OCI-LY1 (cell line): ENCODE measurements at regions not wholly inside any gene's neighbourhood (a gene's known extent, or its start where the extent isn't known, plus 50 kb on each side); places are given as distances from the start of the nearest gene placed in this dataset.

Experiments
- H2AFZ ChIP-seq: fragments of 200-600 bp; sonication (generic), shearing (Covaris generic); 2 replicates; pipeline ENCODE4 v1.6.0; 2014; ENCODE audit warnings: antibody characterized with exemption, mild to moderate bottlenecking, low read length
- H3F3A ChIP-seq: fragments of 200-600 bp; sonication (generic), shearing (Covaris generic); 2 replicates; pipeline ENCODE4 v1.6.0; 2014; ENCODE audit warnings: mild to moderate bottlenecking, antibody characterized with exemption, low read length, moderate library complexity; ENCODE audit not compliant: insufficient read depth
- H3K27ac ChIP-seq: fragments of 200-600 bp; sonication (generic); 2 replicates; pipeline ENCODE4 v1.5.1; 2014; ENCODE audit warnings: low read length, mixed run types, mild to moderate bottlenecking, low read depth; ENCODE audit not compliant: poor library complexity, severe bottlenecking
- H3K27me3 ChIP-seq: fragments of 200-600 bp; sonication (generic); 2 replicates; pipeline ENCODE4 v1.6.0; 2014; ENCODE audit warnings: antibody characterized with exemption, mild to moderate bottlenecking, low read length, moderate library complexity; ENCODE audit not compliant: insufficient read depth
- H3K36me3 ChIP-seq: fragments of 200-600 bp; sonication (generic); 2 replicates; pipeline ENCODE4 v1.6.1; 2014; ENCODE audit warnings: mild to moderate bottlenecking, antibody characterized with exemption, low read length, moderate library complexity, mixed read lengths; ENCODE audit not compliant: insufficient read depth
- H3K4me1 ChIP-seq: fragments of 200-600 bp; sonication (generic); 2 replicates; pipeline ENCODE4 v1.5.1; 2014; ENCODE audit warnings: mild to moderate bottlenecking, low read length, moderate library complexity; ENCODE audit not compliant: insufficient read depth, severe bottlenecking
- H3K4me2 ChIP-seq: fragments of 200-600 bp; sonication (generic), shearing (Covaris generic); 2 replicates; pipeline ENCODE4 v1.6.1; 2014; ENCODE audit warnings: low read length
- H3K4me3 ChIP-seq: fragments of 200-600 bp; sonication (generic); 2 replicates; pipeline ENCODE4 v1.5.1; 2014; ENCODE audit warnings: low read length, low read depth, mild to moderate bottlenecking, mixed read lengths; ENCODE audit not compliant: poor library complexity, severe bottlenecking
- H3K79me2 ChIP-seq: fragments of 200-600 bp; shearing (Covaris generic); 2 replicates; pipeline ENCODE4 v1.6.1; 2016; ENCODE audit warnings: mixed run types, low read length, mixed read lengths; ENCODE audit not compliant: insufficient read depth
- H3K9ac ChIP-seq: fragments of 200-600 bp; sonication (generic), shearing (Covaris generic); 2 replicates; pipeline ENCODE4 v1.6.1; 2014; ENCODE audit warnings: mild to moderate bottlenecking, low read length, mixed read lengths
- H3K9me2 ChIP-seq: fragments of 200-600 bp; sonication (generic), shearing (Covaris generic); 2 replicates; pipeline ENCODE4 v1.6.1; 2014; ENCODE audit warnings: low read depth, mild to moderate bottlenecking, low read length, mixed read lengths
- H3K9me3 ChIP-seq: fragments of 200-600 bp; shearing (Covaris generic); 2 replicates; pipeline ENCODE4 v1.6.1; 2014; ENCODE audit warnings: low read length, mixed read lengths
- H4K20me1 ChIP-seq: fragments of 200-600 bp; sonication (generic), shearing (Covaris generic); 2 replicates; pipeline ENCODE4 v1.6.0; 2016; ENCODE audit warnings: mild to moderate bottlenecking, low read length; ENCODE audit not compliant: insufficient read depth
- CTCF ChIP-seq: fragments of 200-600 bp; sonication (generic), shearing (Covaris generic); IDR thresholded peaks from 2 replicates; pipeline ENCODE4 v1.5.1; 2017; ENCODE audit warnings: mild to moderate bottlenecking, antibody characterized with exemption, low read length, moderate library complexity, mixed read lengths
- EZH2 ChIP-seq: fragments of 200-600 bp; sonication (generic), shearing (Covaris generic); IDR thresholded peaks from 2 replicates; pipeline ENCODE4 v1.8.0; 2017; ENCODE audit warnings: borderline replicate concordance, mixed run types, mild to moderate bottlenecking, antibody characterized with exemption, low read length, moderate library complexity, mixed read lengths

DNA sequence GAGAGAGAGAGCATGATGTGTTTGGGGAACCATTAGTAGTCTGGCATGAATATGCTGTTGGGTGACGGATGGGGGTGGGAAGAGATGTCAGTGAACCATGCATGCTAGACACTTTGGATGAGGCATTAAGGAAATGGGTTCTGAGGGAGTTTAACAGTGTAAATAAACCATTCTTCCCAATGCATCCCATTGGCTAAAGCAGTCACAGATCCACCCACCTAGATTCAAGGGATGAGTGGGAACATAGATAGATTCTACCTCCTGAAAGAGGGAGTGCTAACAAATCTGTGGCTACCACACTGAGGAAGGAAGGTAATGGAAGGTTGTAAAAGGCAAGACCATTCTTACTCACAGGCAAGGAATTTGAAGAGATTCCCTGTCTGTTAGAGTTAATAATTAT, 129.8 kb upstream of the CACNA1E start:
- no peak overlapping the region for H3K4me3 ChIP-seq
- no peak for TF ChIP-seq CTCF
- no peak for TF ChIP-seq EZH2
- no peaks in the 10 kb centered on the region for H4K20me1 ChIP-seq
- H3K9me3 ChIP-seq = no peaks in the 10 kb centered on the region
- no peaks in the 10 kb centered on the region for H3F3A ChIP-seq
- H3K4me2 ChIP-seq = no peak overlapping the region
- H3K79me2 ChIP-seq = no peaks in the 10 kb centered on the region
- H2AFZ ChIP-seq = no peak overlapping the region
- H3K36me3 ChIP-seq = no peaks in the 10 kb centered on the region
- H3K27ac ChIP-seq = no peak overlapping the region
- H3K9ac ChIP-seq = no peak overlapping the region
- no peaks in the 10 kb centered on the region for H3K4me1 ChIP-seq
- H3K9me2 ChIP-seq = no peaks in the 10 kb centered on the region
- no peaks in the 10 kb centered on the region for H3K27me3 ChIP-seq

- Histone ChIP-seq H3F3A (no peaks in the 10 kb centered on the region), H3K4me3 (no peak overlapping the region), H3K27ac (no peak overlapping the region), H3K9me2 (no peaks in the 10 kb centered on the region), H3K36me3 (no peaks in the 10 kb centered on the region), H3K9me3 (no peaks in the 10 kb centered on the region), H3K4me1 (no peaks in the 10 kb centered on the region), H3K27me3 (no peaks in the 10 kb centered on the region), H3K79me2 (no peaks in the 10 kb centered on the region), H3K4me2 (no peak overlapping the region), H3K9ac (no peak overlapping the region), H2AFZ (no peak overlapping the region), H4K20me1 (no peaks in the 10 kb centered on the region)
- no peak for TF ChIP-seq EZH2
- no peak for TF ChIP-seq CTCF
These were observed 128.5 kb upstream of the CACNA1E start for GRCh38 chr1:181354865-181355264.

GRCh38 chr1:181356505-181357340, 126.6 kb upstream of the CACNA1E start:
- H3K27ac ChIP-seq = no peak overlapping the region
- H3F3A ChIP-seq = no peaks in the 10 kb centered on the region
- H3K9ac ChIP-seq = no peak overlapping the region
- TF ChIP-seq CTCF (no peak), EZH2 (no peak)
- no peak overlapping the region for H3K4me2 ChIP-seq
- H3K4me3 ChIP-seq = no peak overlapping the region
- H2AFZ ChIP-seq = no peak overlapping the region
- H3K9me3 ChIP-seq = no peaks in the 10 kb centered on the region
- H3K36me3 ChIP-seq = no peaks in the 10 kb centered on the region
- no peaks in the 10 kb centered on the region for H3K79me2 ChIP-seq
- H3K27me3 ChIP-seq = no peaks in the 10 kb centered on the region
- H3K4me1 ChIP-seq = no peaks in the 10 kb centered on the region
- no peaks in the 10 kb centered on the region for H3K9me2 ChIP-seq
- no peaks in the 10 kb centered on the region for H4K20me1 ChIP-seq
